Cardiac muscle cell (in vitro differentiated cells and primary cell): ENCODE measurements at regions not wholly inside any gene's neighbourhood (a gene's known extent, or its start where the extent isn't known, plus 50 kb on each side); places are given as distances from the start of the nearest gene placed in this dataset.
A peak's percentile ranks its signal among the peaks of the same experiment; 100 is the strongest.

ENCODE experiments used
- DNase-seq, 2 donors: peaks; one replicate each; pipeline versions ENCODE4 v3.0.0 to v3.0.0-alpha.2; 2010 to 2017; ENCODE audit warnings: low read depth in 1 of 2, low spot score in 1 of 2
- H3K27ac ChIP-seq: fragments of 200-600 bp; sonication (generic); 2 replicates; pipeline ENCODE4 v1.5.1; 2016
- H3K27me3 ChIP-seq: fragments of 200-600 bp; sonication (generic); 2 replicates; pipeline ENCODE4 v1.6.0; 2016; ENCODE audit warnings: control low read depth
- H3K36me3 ChIP-seq: fragments of 200-600 bp; sonication (generic); 2 replicates; pipeline ENCODE4 v1.5.1; 2016; ENCODE audit warnings: control low read depth
- H3K4me1 ChIP-seq: fragments of 200-600 bp; sonication (generic); 2 replicates; pipeline ENCODE4 v1.8.1; 2017; ENCODE audit warnings: low read depth, mild to moderate bottlenecking, mixed run types
- H3K4me3 ChIP-seq: fragments of 200-600 bp; sonication (generic); 2 replicates; pipeline ENCODE4 v1.5.1; 2016; ENCODE audit warnings: mild to moderate bottlenecking
- H3K9me3 ChIP-seq: fragments of 200-600 bp; sonication (generic); 2 replicates; pipeline ENCODE4 v1.5.1; 2017; ENCODE audit warnings: low read depth, mild to moderate bottlenecking, control low read depth
- CTCF ChIP-seq: IDR thresholded peaks from 2 replicates; pipeline ENCODE4 v1.5.1; 2012; ENCODE audit warnings: low read depth, mild to moderate bottlenecking, low read length

- no peaks in the 10 kb centered on the region for H3K27me3 ChIP-seq
- H3K9me3 ChIP-seq: no peaks in the 10 kb centered on the region
- H3K4me3 ChIP-seq: no peak overlapping the region
- H3K27ac ChIP-seq: peak overlapping the region; percentile 89
- DNase-seq: peak; percentile 10 to 64
- no peak for TF ChIP-seq CTCF
- H3K36me3 ChIP-seq: no peaks in the 10 kb centered on the region
- peaks cover 26% of the 10 kb centered on the region for H3K4me1 ChIP-seq
Observed at GRCh38 chr11:116427903-116428637, 344.7 kb downstream of the BUD13 start.

GRCh38 chr11:116427337-116427902 lies 345.4 kb downstream of the BUD13 start:
- peaks cover 28% of the 10 kb centered on the region for H3K4me1 ChIP-seq

GRCh38 chr11:116426761-116427160 lies 346.0 kb downstream of the BUD13 start:
- no peaks in the 10 kb centered on the region for H3K36me3 ChIP-seq
- peak overlapping the region; percentile 89 for H3K27ac ChIP-seq
- TF ChIP-seq CTCF: no peak
- no peaks in the 10 kb centered on the region for H3K27me3 ChIP-seq
- no peak for DNase-seq
- H3K4me3 ChIP-seq: no peak overlapping the region
- peaks cover 35% of the 10 kb centered on the region for H3K4me1 ChIP-seq
- no peaks in the 10 kb centered on the region for H3K9me3 ChIP-seq

More at GRCh38 chr11:116427337-116427902, 345.4 kb downstream of the BUD13 start:
- Histone ChIP-seq H3K27me3 (no peaks in the 10 kb centered on the region), H3K4me3 (no peak overlapping the region), H3K36me3 (no peaks in the 10 kb centered on the region), H3K27ac (peak overlapping the region; percentile 89), H3K9me3 (no peaks in the 10 kb centered on the region)
- no peak for TF ChIP-seq CTCF
- peak; percentile 5 to 77 for DNase-seq

- Histone ChIP-seq H3K4me1 (peaks cover 44% of the 10 kb centered on the region), H3K9me3 (no peaks in the 10 kb centered on the region), H3K36me3 (no peaks in the 10 kb centered on the region), H3K27me3 (no peaks in the 10 kb centered on the region), H3K4me3 (no peak overlapping the region), H3K27ac (no peak overlapping the region)
- TF ChIP-seq CTCF: no peak
- peak in 1 of 2 donors; percentile 20 for DNase-seq
Observed at GRCh38 chr11:116424615-116425261, 348.0 kb downstream of the BUD13 start.

- TF ChIP-seq CTCF: no peak
- Histone ChIP-seq H3K4me1 (peaks cover 36% of the 10 kb centered on the region), H3K36me3 (no peaks in the 10 kb centered on the region), H3K9me3 (no peaks in the 10 kb centered on the region), H3K27me3 (no peaks in the 10 kb centered on the region), H3K27ac (no peak overlapping the region), H3K4me3 (no peak overlapping the region)
- peak in 1 of 2 donors; percentile 67 for DNase-seq
Observed at GRCh38 chr11:116422956-116423600, 349.7 kb downstream of the BUD13 start.
